ENCODE measurements at regions not wholly inside any gene's neighbourhood (a gene's known extent, or its start where the extent isn't known, plus 50 kb on each side); places are given as distances from the start of the nearest gene placed in this dataset.

- ChIA-PET CTCF (no interaction called here), POLR2A (no interaction called here)
- no peak for TF ChIP-seq CTCF (IDR thresholded peaks at IDR 0.05; ENCODE audit: insufficient read depth, low read depth, low read length)
- no peaks in the 10 kb centered on the region for H3K36me3 ChIP-seq (ENCODE audit: control insufficient read depth, insufficient read depth, low read length)
- H3K4me3 ChIP-seq (ENCODE audit: low read depth, low read length) = no peak overlapping the region
- no peaks in the 10 kb centered on the region; the same call in none of the 2 replicates for H3K27me3 ChIP-seq (ENCODE audit: control insufficient read depth, insufficient read depth, low read length)
- no peak for DNase-seq (ENCODE audit: low read depth)
Observed at GRCh38 chrX:39611468-39611867, 486.3 kb downstream of the BCOR start.

- Histone ChIP-seq H3K36me3 (ENCODE audit: control insufficient read depth, insufficient read depth, low read length) (no peaks in the 10 kb centered on the region), H3K27me3 (ENCODE audit: control insufficient read depth, insufficient read depth, low read length) (no peaks in the 10 kb centered on the region; the same call in none of the 2 replicates), H3K4me3 (ENCODE audit: low read depth, low read length) (no peak overlapping the region)
- POLR2A ChIA-PET = no interaction called here
- DNase-seq (ENCODE audit: low read depth) = no peak
- CTCF ChIA-PET = no interaction called here
- TF ChIP-seq CTCF (IDR thresholded peaks at IDR 0.05; ENCODE audit: insufficient read depth, low read depth, low read length) = no peak
Observed at GRCh38 chrX:39613482-39613995, 484.2 kb downstream of the BCOR start.

- Histone ChIP-seq H3K27me3 (ENCODE audit: control insufficient read depth, insufficient read depth, low read length) (no peaks in the 10 kb centered on the region; the same call in none of the 2 replicates), H3K36me3 (ENCODE audit: control insufficient read depth, insufficient read depth, low read length) (no peaks in the 10 kb centered on the region), H3K4me3 (ENCODE audit: low read depth, low read length) (no peak overlapping the region)
- CTCF ChIA-PET = no interaction called here
- DNase-seq (ENCODE audit: low read depth) = no peak
- POLR2A ChIA-PET = no interaction called here
- no peak for TF ChIP-seq CTCF (IDR thresholded peaks at IDR 0.05; ENCODE audit: insufficient read depth, low read depth, low read length)
Observed at GRCh38 chrX:39613997-39614679, 483.6 kb downstream of the BCOR start.

- POLR2A ChIA-PET = no interaction called here
- H3K27me3 ChIP-seq (ENCODE audit: control insufficient read depth, insufficient read depth, low read length) = no peaks in the 10 kb centered on the region; the same call in 1 of the 2 replicates
- TF ChIP-seq CTCF (IDR thresholded peaks at IDR 0.05; ENCODE audit: insufficient read depth, low read depth, low read length) = no peak
- H3K4me3 ChIP-seq (ENCODE audit: low read depth, low read length) = no peak overlapping the region
- no peaks in the 10 kb centered on the region for H3K36me3 ChIP-seq (ENCODE audit: control insufficient read depth, insufficient read depth, low read length)
- DNase-seq (ENCODE audit: low read depth) = no peak
- CTCF ChIA-PET = no interaction called here
Observed at GRCh38 chrX:39614680-39614998, 483.1 kb downstream of the BCOR start.

GRCh38 chrX:39616098-39616729, 481.5 kb downstream of the BCOR start:
- no peaks in the 10 kb centered on the region for H3K36me3 ChIP-seq (ENCODE audit: control insufficient read depth, insufficient read depth, low read length)
- ChIA-PET CTCF (no interaction called here), POLR2A (no interaction called here)
- no peak for TF ChIP-seq CTCF (IDR thresholded peaks at IDR 0.05; ENCODE audit: insufficient read depth, low read depth, low read length)
- no peak for DNase-seq (ENCODE audit: low read depth)
- no peaks in the 10 kb centered on the region; the same call in 1 of the 2 replicates for H3K27me3 ChIP-seq (ENCODE audit: control insufficient read depth, insufficient read depth, low read length)
- no peak overlapping the region for H3K4me3 ChIP-seq (ENCODE audit: low read depth, low read length)

Data from BJ (cell line).